Tibial nerve (tissue), 4 donors: ENCODE measurements at regions not wholly inside any gene's neighbourhood (a gene's known extent, or its start where the extent isn't known, plus 50 kb on each side); places are given as distances from the start of the nearest gene placed in this dataset.

Experiments
- EP300 ChIP-seq, 2 donors: sonication (generic); formaldehyde crosslinking; IDR thresholded peaks; one replicate each; pipeline ENCODE4 v1.6.1; 2017; ENCODE audit warnings: antibody characterized with exemption in 2 of 2, mild to moderate bottlenecking in 1 of 2
- TF ChIP-seq, protein P1 (sequence below), 5 experiments: fragments of 200-600 bp in 3 of 5; fragments of 450-650 bp in 2 of 5; sonication (generic) in 3 of 5; IDR thresholded peaks; one replicate each; pipeline ENCODE4 v1.5.1; 2016 to 2019; ENCODE audit warnings: antibody characterized with exemption in 5 of 5, mild to moderate bottlenecking in 3 of 5, moderate library complexity in 2 of 5

- TF ChIP-seq, protein P1, sequence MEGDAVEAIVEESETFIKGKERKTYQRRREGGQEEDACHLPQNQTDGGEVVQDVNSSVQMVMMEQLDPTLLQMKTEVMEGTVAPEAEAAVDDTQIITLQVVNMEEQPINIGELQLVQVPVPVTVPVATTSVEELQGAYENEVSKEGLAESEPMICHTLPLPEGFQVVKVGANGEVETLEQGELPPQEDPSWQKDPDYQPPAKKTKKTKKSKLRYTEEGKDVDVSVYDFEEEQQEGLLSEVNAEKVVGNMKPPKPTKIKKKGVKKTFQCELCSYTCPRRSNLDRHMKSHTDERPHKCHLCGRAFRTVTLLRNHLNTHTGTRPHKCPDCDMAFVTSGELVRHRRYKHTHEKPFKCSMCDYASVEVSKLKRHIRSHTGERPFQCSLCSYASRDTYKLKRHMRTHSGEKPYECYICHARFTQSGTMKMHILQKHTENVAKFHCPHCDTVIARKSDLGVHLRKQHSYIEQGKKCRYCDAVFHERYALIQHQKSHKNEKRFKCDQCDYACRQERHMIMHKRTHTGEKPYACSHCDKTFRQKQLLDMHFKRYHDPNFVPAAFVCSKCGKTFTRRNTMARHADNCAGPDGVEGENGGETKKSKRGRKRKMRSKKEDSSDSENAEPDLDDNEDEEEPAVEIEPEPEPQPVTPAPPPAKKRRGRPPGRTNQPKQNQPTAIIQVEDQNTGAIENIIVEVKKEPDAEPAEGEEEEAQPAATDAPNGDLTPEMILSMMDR (IDR thresholded peaks at IDR 0.05) = no peak
- no peak for TF ChIP-seq EP300 (IDR thresholded peaks at IDR 0.05)
Observed at GRCh38 chr11:110797453-110797852, 85.2 kb upstream of the ARHGAP20 start.
